ENCODE measurements at regions not wholly inside any gene's neighbourhood (a gene's known extent, or its start where the extent isn't known, plus 50 kb on each side); places are given as distances from the start of the nearest gene placed in this dataset.

- H3K9me3 ChIP-seq (ENCODE audit: control insufficient read depth, low read length), result no peaks in the 10 kb centered on the region
- H3K4me1 ChIP-seq (ENCODE audit: control insufficient read depth, insufficient read depth, low read length), result no peaks in the 10 kb centered on the region
- intact Hi-C loops (cut with DNase I), result no loop called here
- H3K4me3 ChIP-seq (ENCODE audit: low read length), result no peak overlapping the region
- no peaks in the 10 kb centered on the region for H3K27me3 ChIP-seq (ENCODE audit: control insufficient read depth, insufficient read depth)
- DNase-seq (no peak), ATAC-seq (no peak)
- H3K27ac ChIP-seq (ENCODE audit: low read length), result no peak overlapping the region
- 74% methylated on average over 4 of the region's 4 CpGs for WGBS
Measured at GRCh38 chr2:126761981-126762878, 106.3 kb downstream of the GYPC start.

- intact Hi-C loops (cut with DNase I), result no loop called here
- H3K27ac ChIP-seq (ENCODE audit: low read length), result no peak overlapping the region
- H3K27me3 ChIP-seq (ENCODE audit: control insufficient read depth, insufficient read depth), result no peaks in the 10 kb centered on the region
- whole genome bisulfite sequencing, result 70% methylated on average over 3 of the region's 3 CpGs
- DNase-seq, result no peak
- H3K4me3 ChIP-seq (ENCODE audit: low read length), result no peak overlapping the region
- no peak for ATAC-seq
- H3K9me3 ChIP-seq (ENCODE audit: control insufficient read depth, low read length), result no peaks in the 10 kb centered on the region
- no peaks in the 10 kb centered on the region for H3K4me1 ChIP-seq (ENCODE audit: control insufficient read depth, insufficient read depth, low read length)
Measured at GRCh38 chr2:126764686-126765265, 108.8 kb downstream of the GYPC start.

GRCh38 chr2:126765395-126765794 is 109.4 kb downstream of the GYPC start:
- ATAC-seq (no peak), DNase-seq (no peak)
- no peak overlapping the region for H3K4me3 ChIP-seq (ENCODE audit: low read length)

GRCh38 chr2:126766295-126766968 is 110.5 kb downstream of the GYPC start:
- no peak for ATAC-seq
- 81% methylated on average over 7 of the region's 7 CpGs for WGBS
- H3K27ac ChIP-seq (ENCODE audit: low read length), result no peak overlapping the region
- H3K27me3 ChIP-seq (ENCODE audit: control insufficient read depth, insufficient read depth), result no peaks in the 10 kb centered on the region
- intact Hi-C loops (cut with DNase I), result no loop called here
- no peak overlapping the region for H3K4me3 ChIP-seq (ENCODE audit: low read length)
- no peaks in the 10 kb centered on the region for H3K4me1 ChIP-seq (ENCODE audit: control insufficient read depth, insufficient read depth, low read length)
- no peaks in the 10 kb centered on the region for H3K9me3 ChIP-seq (ENCODE audit: control insufficient read depth, low read length)
- no peak for DNase-seq

More at GRCh38 chr2:126765395-126765794, 109.4 kb downstream of the GYPC start:
- Histone ChIP-seq H3K27me3 (ENCODE audit: control insufficient read depth, insufficient read depth) (no peaks in the 10 kb centered on the region), H3K9me3 (ENCODE audit: control insufficient read depth, low read length) (no peaks in the 10 kb centered on the region), H3K4me1 (ENCODE audit: control insufficient read depth, insufficient read depth, low read length) (no peaks in the 10 kb centered on the region), H3K27ac (ENCODE audit: low read length) (no peak overlapping the region)
- WGBS, result 79% methylated on average over 3 of the region's 3 CpGs
- intact Hi-C loops (cut with DNase I), result no loop called here

- H3K27ac ChIP-seq (ENCODE audit: low read length), result no peak overlapping the region
- no peak overlapping the region for H3K4me3 ChIP-seq (ENCODE audit: low read length)
- H3K4me1 ChIP-seq (ENCODE audit: control insufficient read depth, insufficient read depth, low read length), result no peaks in the 10 kb centered on the region
- 84% methylated on average over 7 of the region's 7 CpGs for WGBS
- intact Hi-C loops (cut with DNase I), result no loop called here
- no peaks in the 10 kb centered on the region for H3K9me3 ChIP-seq (ENCODE audit: control insufficient read depth, low read length)
- H3K27me3 ChIP-seq (ENCODE audit: control insufficient read depth, insufficient read depth), result no peaks in the 10 kb centered on the region
- DNase-seq (no peak), ATAC-seq (no peak)
Measured at GRCh38 chr2:126766969-126767296, 111.0 kb downstream of the GYPC start.

GRCh38 chr2:126769118-126769517 is 113.2 kb downstream of the GYPC start:
- intact Hi-C loops (cut with DNase I), result no loop called here
- no peaks in the 10 kb centered on the region for H3K9me3 ChIP-seq (ENCODE audit: control insufficient read depth, low read length)

GRCh38 chr2:126770466-126770865 is 114.5 kb downstream of the GYPC start:
- Histone ChIP-seq H3K9me3 (ENCODE audit: control insufficient read depth, low read length) (no peaks in the 10 kb centered on the region), H3K27me3 (ENCODE audit: control insufficient read depth, insufficient read depth) (no peaks in the 10 kb centered on the region), H3K4me3 (ENCODE audit: low read length) (no peak overlapping the region), H3K27ac (ENCODE audit: low read length) (no peak overlapping the region), H3K4me1 (ENCODE audit: control insufficient read depth, insufficient read depth, low read length) (no peaks in the 10 kb centered on the region)
- no peak for DNase-seq
- no peak for ATAC-seq
- intact Hi-C loops (cut with DNase I), result loop anchor here in 2 of 4 donors (10.0 kb wide), 3 partner anchors 146 to 526 kb away; no protein-coding TSS in a partner anchor
- 96% methylated on average over 2 of the region's 2 CpGs for WGBS

More at GRCh38 chr2:126769118-126769517, 113.2 kb downstream of the GYPC start:
- no peaks in the 10 kb centered on the region for H3K27me3 ChIP-seq (ENCODE audit: control insufficient read depth, insufficient read depth)
- H3K27ac ChIP-seq (ENCODE audit: low read length), result no peak overlapping the region
- DNase-seq (no peak), ATAC-seq (no peak)
- H3K4me3 ChIP-seq (ENCODE audit: low read length), result no peak overlapping the region
- H3K4me1 ChIP-seq (ENCODE audit: control insufficient read depth, insufficient read depth, low read length), result no peaks in the 10 kb centered on the region
- WGBS, result 82% methylated on average over 3 of the region's 3 CpGs

- H3K9me3 ChIP-seq (ENCODE audit: control insufficient read depth, low read length), result no peaks in the 10 kb centered on the region
- no peaks in the 10 kb centered on the region for H3K27me3 ChIP-seq (ENCODE audit: control insufficient read depth, insufficient read depth)
- intact Hi-C loops (cut with DNase I), result loop anchor here in 2 of 4 donors (10.0 kb wide), 3 partner anchors 146 to 526 kb away; no protein-coding TSS in a partner anchor
- 93% methylated on average over 6 of the region's 6 CpGs for WGBS
- no peaks in the 10 kb centered on the region for H3K4me1 ChIP-seq (ENCODE audit: control insufficient read depth, insufficient read depth, low read length)
- DNase-seq, result no peak
- no peak overlapping the region for H3K27ac ChIP-seq (ENCODE audit: low read length)
- H3K4me3 ChIP-seq (ENCODE audit: low read length), result no peak overlapping the region
- no peak for ATAC-seq
Measured at GRCh38 chr2:126771094-126771493, 115.1 kb downstream of the GYPC start.

GRCh38 chr2:126771501-126772195 is 115.7 kb downstream of the GYPC start:
- Histone ChIP-seq H3K27me3 (ENCODE audit: control insufficient read depth, insufficient read depth) (no peaks in the 10 kb centered on the region), H3K27ac (ENCODE audit: low read length) (no peak overlapping the region), H3K9me3 (ENCODE audit: control insufficient read depth, low read length) (no peaks in the 10 kb centered on the region), H3K4me1 (ENCODE audit: control insufficient read depth, insufficient read depth, low read length) (no peaks in the 10 kb centered on the region), H3K4me3 (ENCODE audit: low read length) (no peak overlapping the region)
- ATAC-seq (no peak), DNase-seq (no peak)
- WGBS, result 87% methylated on average over 33 of the region's 33 CpGs
- intact Hi-C loops (cut with DNase I), result loop anchor here in 2 of 4 donors (10.0 kb wide), 3 partner anchors 147 to 527 kb away; no protein-coding TSS in a partner anchor

GRCh38 chr2:126774290-126774689 is 118.3 kb downstream of the GYPC start:
- no peak overlapping the region for H3K4me3 ChIP-seq (ENCODE audit: low read length)
- ATAC-seq (no peak), DNase-seq (no peak)
- intact Hi-C loops (cut with DNase I), result loop anchor here in 2 of 4 donors (10.0 kb wide), 3 partner anchors 149 to 529 kb away; no protein-coding TSS in a partner anchor
- no peak overlapping the region for H3K27ac ChIP-seq (ENCODE audit: low read length)
- H3K4me1 ChIP-seq (ENCODE audit: control insufficient read depth, insufficient read depth, low read length), result no peaks in the 10 kb centered on the region
- 95% methylated on average over 6 of the region's 6 CpGs for WGBS
- H3K27me3 ChIP-seq (ENCODE audit: control insufficient read depth, insufficient read depth), result no peaks in the 10 kb centered on the region
- no peaks in the 10 kb centered on the region for H3K9me3 ChIP-seq (ENCODE audit: control insufficient read depth, low read length)

Data from right cardiac atrium (tissue), 5 donors.